PC-3 (cell line): ENCODE measurements at regions not wholly inside any gene's neighbourhood (a gene's known extent, or its start where the extent isn't known, plus 50 kb on each side); places are given as distances from the start of the nearest gene placed in this dataset.

Experiments used
- CTCF ChIP-seq: fragments of 300-600 bp; sonication (generic); conservative IDR thresholded peaks from 2 replicates; pipeline ENCODE4 v1.5.1; 2017; ENCODE audit warnings: antibody characterized with exemption, low read depth, mild to moderate bottlenecking, low read length
- EZH2 ChIP-seq: fragments of 300-600 bp; sonication (generic); IDR thresholded peaks from one replicate; pipeline ENCODE4 v1.6.1; 2017; ENCODE audit warnings: antibody characterized with exemption, mild to moderate bottlenecking, low read length; ENCODE audit not compliant: unreplicated experiment
- EZH2phosphoT487 ChIP-seq: fragments of 300-600 bp; sonication (generic); IDR thresholded peaks from 2 replicates; pipeline ENCODE4 v1.6.1; 2018; ENCODE audit warnings: mild to moderate bottlenecking, antibody characterized with exemption, low read length, borderline replicate concordance

- TF ChIP-seq EZH2 (no peak), CTCF (no peak), EZH2phosphoT487 (no peak)
These were observed 60.5 kb upstream of the C1GALT1C1 start for GRCh38 chrX:120690344-120690743.
